Uterus (tissue), 3 donors: ENCODE measurements at regions not wholly inside any gene's neighbourhood (a gene's known extent, or its start where the extent isn't known, plus 50 kb on each side); places are given as distances from the start of the nearest gene placed in this dataset.

ENCODE experiments used
- DNase-seq, 2 donors: peaks; one replicate each; pipeline ENCODE4 v3.0.0-alpha.2; 2019 to 2020
- H3K27ac ChIP-seq, 2 donors: fragments of 200-600 bp; sonication (generic); 1 replicate in 1 of 2; 2 replicates in 1 of 2; pipeline ENCODE4 v1.5.1; 2016 to 2018
- H3K27me3 ChIP-seq, 2 donors: fragments of 200-600 bp; sonication (generic); one replicate each; pipeline ENCODE4 v1.5.1; 2018 to 2019; ENCODE audit warnings: control low read depth in 1 of 2
- H3K36me3 ChIP-seq, 2 donors: fragments of 200-600 bp; sonication (generic); one replicate each; pipeline ENCODE4 v1.5.1; 2019; ENCODE audit warnings: control low read depth in 1 of 2
- H3K4me1 ChIP-seq, 2 donors: fragments of 200-600 bp; sonication (generic); one replicate each; pipeline ENCODE4 v1.5.1; 2018 to 2019; ENCODE audit warnings: control low read depth in 1 of 2
- H3K4me3 ChIP-seq, 2 donors: fragments of 200-600 bp; sonication (generic); 1 replicate in 1 of 2; 2 replicates in 1 of 2; pipeline ENCODE4 v1.5.1; 2018 to 2019; ENCODE audit warnings: mild to moderate bottlenecking in 1 of 2
- H3K9me3 ChIP-seq, 2 donors: fragments of 200-600 bp; sonication (generic); one replicate each; pipeline ENCODE4 v1.5.1; 2019; ENCODE audit warnings: control low read depth in 1 of 2
- POLR2A ChIP-seq, 2 donors: fragments of 450-650 bp; IDR thresholded peaks; one replicate each; pipeline ENCODE4 v1.6.1; 2016; ENCODE audit warnings: antibody characterized with exemption in 2 of 2, mild to moderate bottlenecking in 1 of 2, moderate library complexity in 1 of 2
- intact Hi-C: fragments of 100-400 bp; cut with DNase I; formaldehyde crosslinking; loops from one replicate; pipeline ENCODE4 v1.15.1; 2023; ENCODE audit warnings: low total_unique reads
- TF ChIP-seq, protein P1 (sequence below), 4 experiments: fragments of 200-600 bp in 2 of 4; fragments of 450-650 bp in 2 of 4; sonication (generic) in 2 of 4; IDR thresholded peaks; one replicate each; pipeline ENCODE4 v1.5.1; 2016 to 2019; ENCODE audit warnings: antibody characterized with exemption in 4 of 4, mild to moderate bottlenecking in 2 of 4, moderate library complexity in 1 of 4
- donor health status: DM: yes; HTN: yes; CAD: no.

DNA sequence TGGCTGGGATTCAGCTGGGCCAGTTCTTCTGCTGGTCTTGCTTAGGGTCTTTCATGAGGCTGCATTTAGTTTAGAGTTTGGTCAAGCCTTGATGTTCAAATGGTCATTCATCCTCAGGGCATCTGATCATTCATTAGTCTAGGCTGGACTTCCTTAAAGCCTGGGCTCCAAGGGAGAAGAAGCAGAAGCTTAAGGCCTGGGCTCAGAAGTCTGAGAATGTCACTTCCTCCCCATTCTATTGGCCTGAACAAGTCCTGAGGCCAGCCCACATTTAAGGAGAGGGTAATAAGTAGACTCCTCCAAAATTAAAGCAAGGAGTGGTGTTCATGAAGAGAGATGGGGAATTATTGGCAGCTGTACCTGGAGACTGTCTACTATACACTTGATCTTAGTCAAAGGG lies 193.2 kb upstream of the HABP2 start:
- TF ChIP-seq, protein P1, sequence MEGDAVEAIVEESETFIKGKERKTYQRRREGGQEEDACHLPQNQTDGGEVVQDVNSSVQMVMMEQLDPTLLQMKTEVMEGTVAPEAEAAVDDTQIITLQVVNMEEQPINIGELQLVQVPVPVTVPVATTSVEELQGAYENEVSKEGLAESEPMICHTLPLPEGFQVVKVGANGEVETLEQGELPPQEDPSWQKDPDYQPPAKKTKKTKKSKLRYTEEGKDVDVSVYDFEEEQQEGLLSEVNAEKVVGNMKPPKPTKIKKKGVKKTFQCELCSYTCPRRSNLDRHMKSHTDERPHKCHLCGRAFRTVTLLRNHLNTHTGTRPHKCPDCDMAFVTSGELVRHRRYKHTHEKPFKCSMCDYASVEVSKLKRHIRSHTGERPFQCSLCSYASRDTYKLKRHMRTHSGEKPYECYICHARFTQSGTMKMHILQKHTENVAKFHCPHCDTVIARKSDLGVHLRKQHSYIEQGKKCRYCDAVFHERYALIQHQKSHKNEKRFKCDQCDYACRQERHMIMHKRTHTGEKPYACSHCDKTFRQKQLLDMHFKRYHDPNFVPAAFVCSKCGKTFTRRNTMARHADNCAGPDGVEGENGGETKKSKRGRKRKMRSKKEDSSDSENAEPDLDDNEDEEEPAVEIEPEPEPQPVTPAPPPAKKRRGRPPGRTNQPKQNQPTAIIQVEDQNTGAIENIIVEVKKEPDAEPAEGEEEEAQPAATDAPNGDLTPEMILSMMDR (IDR thresholded peaks at IDR 0.05): no peak
- no peak for TF ChIP-seq POLR2A (IDR thresholded peaks at IDR 0.05)
- no peaks in the 10 kb centered on the region for H3K9me3 ChIP-seq
- H3K27me3 ChIP-seq: no peaks in the 10 kb centered on the region
- H3K36me3 ChIP-seq: no peaks in the 10 kb centered on the region
- peaks cover 0 to 6% of the 10 kb centered on the region in 2 donors for H3K4me1 ChIP-seq
- no peak for DNase-seq
- H3K27ac ChIP-seq: no peak overlapping the region
- intact Hi-C loops: no loop called here
- H3K4me3 ChIP-seq: no peak overlapping the region

DNA sequence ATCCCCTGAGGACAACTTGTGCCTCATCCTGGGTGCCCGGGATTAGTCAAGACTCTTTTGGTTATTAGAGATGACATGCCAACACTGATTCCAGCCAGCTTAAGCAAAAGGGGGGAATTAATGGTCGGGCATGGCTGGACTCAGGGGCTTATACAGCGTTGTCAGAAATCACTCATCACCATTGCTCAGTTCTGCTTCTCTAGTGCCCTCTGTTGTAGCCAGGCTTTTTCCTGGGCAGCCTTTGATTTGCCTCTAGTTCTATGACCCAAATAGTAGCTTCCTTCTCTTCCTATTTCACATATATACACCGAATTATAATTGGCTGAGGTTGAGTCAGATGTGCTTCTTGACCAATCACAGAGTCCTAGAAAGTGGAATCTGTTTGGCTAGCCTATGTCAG lies 192.0 kb upstream of the HABP2 start:
- peaks cover 0 to 6% of the 10 kb centered on the region in 2 donors for H3K4me1 ChIP-seq
- H3K36me3 ChIP-seq: no peaks in the 10 kb centered on the region
- H3K27me3 ChIP-seq: no peaks in the 10 kb centered on the region
- intact Hi-C loops: no loop called here
- DNase-seq: no peak
- TF ChIP-seq POLR2A (IDR thresholded peaks at IDR 0.05): no peak
- TF ChIP-seq, protein P1 (IDR thresholded peaks at IDR 0.05): no peak
- H3K4me3 ChIP-seq: no peak overlapping the region
- H3K27ac ChIP-seq: no peak overlapping the region
- H3K9me3 ChIP-seq: no peaks in the 10 kb centered on the region

DNA sequence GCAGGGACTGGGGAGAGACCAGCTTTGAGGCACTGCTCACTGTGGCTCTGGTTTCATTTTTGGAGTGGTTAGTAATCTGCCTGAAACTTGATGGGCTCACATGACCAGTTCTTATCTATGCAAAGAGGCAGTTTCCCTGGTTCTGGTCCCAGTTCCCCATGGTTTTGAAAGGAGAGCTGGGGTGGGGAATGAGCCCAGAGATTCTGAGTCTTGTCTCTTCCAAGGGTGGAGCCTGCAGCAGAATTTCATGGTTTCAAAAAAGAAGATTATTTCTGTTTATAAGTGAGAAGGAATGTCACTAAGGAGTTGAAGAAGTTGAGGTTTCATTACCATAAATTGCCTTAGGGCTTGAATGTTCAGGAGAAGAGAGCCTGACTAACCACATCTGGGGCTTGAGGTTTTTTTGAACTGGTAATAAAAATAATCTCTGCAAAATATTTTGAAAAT lies 190.2 kb upstream of the HABP2 start:
- Histone ChIP-seq H3K4me1 (peaks cover 0 to 6% of the 10 kb centered on the region in 2 donors), H3K9me3 (no peaks in the 10 kb centered on the region), H3K27me3 (no peaks in the 10 kb centered on the region), H3K27ac (peak overlapping the region; percentile 38 to 53), H3K36me3 (no peaks in the 10 kb centered on the region), H3K4me3 (no peak overlapping the region)
- DNase-seq: peak; percentile 37 to 44
- TF ChIP-seq POLR2A (IDR thresholded peaks at IDR 0.05): no peak
- TF ChIP-seq, protein P1 (IDR thresholded peaks at IDR 0.05): no peak
- intact Hi-C loops: no loop called here

DNA sequence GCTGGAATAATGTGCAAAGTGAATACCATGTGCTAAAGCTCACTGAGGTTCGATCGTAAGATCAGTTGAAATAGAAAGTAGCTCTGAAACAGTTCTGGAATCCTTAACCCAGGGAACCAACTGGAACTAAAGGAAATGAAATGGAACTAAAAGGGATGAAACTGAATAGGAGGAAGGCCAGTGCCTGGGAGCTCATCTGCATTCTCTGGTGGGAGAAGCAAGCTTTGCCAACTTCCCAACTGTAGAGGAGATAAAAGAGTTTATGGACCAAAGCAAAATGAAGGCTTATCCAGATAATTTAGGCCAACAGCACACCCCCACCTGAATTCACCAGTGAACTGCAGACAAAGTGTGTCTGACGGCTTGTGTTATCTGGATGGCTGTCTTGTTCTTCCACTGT lies 188.6 kb upstream of the HABP2 start:
- DNase-seq: no peak
- Histone ChIP-seq H3K27ac (no peak overlapping the region), H3K4me3 (no peak overlapping the region), H3K27me3 (no peaks in the 10 kb centered on the region), H3K36me3 (no peaks in the 10 kb centered on the region), H3K4me1 (peaks cover 0 to 6% of the 10 kb centered on the region in 2 donors), H3K9me3 (no peaks in the 10 kb centered on the region)
- intact Hi-C loops: no loop called here
- TF ChIP-seq, protein P1 (IDR thresholded peaks at IDR 0.05): no peak
- TF ChIP-seq POLR2A (IDR thresholded peaks at IDR 0.05): no peak

DNA sequence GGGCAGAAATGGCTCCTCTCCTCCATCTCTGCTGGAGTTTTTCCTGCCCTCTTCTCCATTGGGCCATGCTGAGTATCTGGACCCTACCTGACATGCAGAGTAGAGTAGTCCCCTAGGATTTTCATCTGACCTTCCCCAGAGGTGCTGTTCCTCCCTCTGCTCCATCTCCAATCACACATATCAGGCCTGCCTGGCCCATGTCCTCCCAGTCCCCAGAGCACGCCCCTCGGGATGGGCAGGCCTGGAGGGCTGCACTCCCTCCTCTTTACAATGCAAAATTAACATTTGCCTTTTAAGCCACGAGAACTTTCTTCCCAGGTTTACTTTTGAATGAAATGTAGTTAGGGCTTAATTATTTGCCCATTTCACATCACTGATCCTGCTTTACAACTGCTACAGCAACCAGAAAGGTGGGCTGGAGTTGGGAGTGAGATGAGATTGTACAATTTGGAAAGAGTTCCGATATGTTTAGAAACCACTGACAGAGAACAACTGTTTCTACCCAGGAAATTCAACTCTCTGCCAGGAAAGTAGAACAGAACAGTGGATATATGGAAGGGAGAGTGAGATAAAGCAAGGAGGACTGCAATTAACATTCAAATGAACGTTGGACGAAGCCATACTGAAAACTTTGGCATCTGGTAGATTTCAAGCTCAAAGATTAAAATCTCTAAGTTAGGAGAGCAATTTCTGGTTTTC lies 184.0 kb upstream of the HABP2 start:
- TF ChIP-seq POLR2A (IDR thresholded peaks at IDR 0.05): no peak
- DNase-seq: no peak
- Histone ChIP-seq H3K9me3 (no peaks in the 10 kb centered on the region), H3K4me3 (no peak overlapping the region), H3K4me1 (no peaks in the 10 kb centered on the region), H3K27me3 (no peaks in the 10 kb centered on the region), H3K27ac (no peak overlapping the region), H3K36me3 (no peaks in the 10 kb centered on the region)
- intact Hi-C loops: no loop called here

DNA sequence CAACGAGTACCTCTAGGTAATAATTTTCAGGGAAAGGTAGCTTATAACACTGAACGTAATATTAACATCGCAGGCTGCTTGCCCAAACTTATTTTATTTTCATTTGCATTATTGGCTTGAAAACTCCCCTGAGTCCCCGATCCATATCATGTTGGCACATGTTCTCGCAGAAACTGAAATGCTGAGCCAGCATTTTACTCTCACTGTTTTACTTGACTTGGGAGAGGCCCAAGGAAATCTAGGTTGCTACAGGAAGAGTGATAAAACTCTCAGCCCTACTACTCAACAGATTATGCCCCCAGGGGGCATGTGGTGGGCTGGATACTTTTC lies 183.5 kb upstream of the HABP2 start:
- intact Hi-C loops: no loop called here
- H3K9me3 ChIP-seq: no peaks in the 10 kb centered on the region
- no peak for TF ChIP-seq POLR2A (IDR thresholded peaks at IDR 0.05)
- TF ChIP-seq, protein P1 (IDR thresholded peaks at IDR 0.05): no peak
- no peaks in the 10 kb centered on the region for H3K4me1 ChIP-seq
- no peak for DNase-seq
- no peak overlapping the region for H3K27ac ChIP-seq
- no peak overlapping the region for H3K4me3 ChIP-seq
- H3K36me3 ChIP-seq: no peaks in the 10 kb centered on the region
- no peaks in the 10 kb centered on the region for H3K27me3 ChIP-seq
